A673 (cell line): ENCODE measurements at regions not wholly inside any gene's neighbourhood (a gene's known extent, or its start where the extent isn't known, plus 50 kb on each side); places are given as distances from the start of the nearest gene placed in this dataset.

Experiments used
- CTCF ChIP-seq: fragments of 300-800, 200-600 bp; sonication (generic); conservative IDR thresholded peaks from 2 replicates; pipeline ENCODE4 v1.5.1; 2017; ENCODE audit warnings: low read depth, mild to moderate bottlenecking, antibody characterized with exemption, low read length, moderate library complexity, mixed read lengths
- EZH2 ChIP-seq: fragments of 200-600 bp; sonication (generic); IDR thresholded peaks from 2 replicates; pipeline ENCODE4 v1.6.1; 2017; ENCODE audit warnings: borderline replicate concordance, low read depth, mild to moderate bottlenecking, mixed read lengths, antibody characterized with exemption, low read length; ENCODE audit not compliant: poor library complexity, severe bottlenecking

- TF ChIP-seq CTCF (no peak), EZH2 (no peak)
Measured at GRCh38 chr10:21097926-21098355, 200.8 kb upstream of the NEBL start.
